Neural cell (in vitro differentiated cells): ENCODE measurements at regions not wholly inside any gene's neighbourhood (a gene's known extent, or its start where the extent isn't known, plus 50 kb on each side); places are given as distances from the start of the nearest gene placed in this dataset.

Source experiments
- H2AFZ ChIP-seq: fragments of 200-600, 300-800 bp; sonication (generic), shearing (Covaris generic); 2 replicates; pipeline ENCODE4 v1.6.0; 2014; ENCODE audit warnings: low read depth, mild to moderate bottlenecking, antibody characterized with exemption, low read length, moderate library complexity
- H3F3A ChIP-seq: fragments of 200-600 bp; shearing (Covaris generic); 2 replicates; pipeline ENCODE4 v1.6.1; 2016; ENCODE audit warnings: mild to moderate bottlenecking, moderate library complexity, mixed read lengths, antibody characterized with exemption, low read length; ENCODE audit not compliant: insufficient read depth, poor library complexity, severe bottlenecking
- H3K27ac ChIP-seq: fragments of 200-600, 300-800 bp; sonication (generic), shearing (Covaris generic); 2 replicates; pipeline ENCODE4 v1.5.1; 2014; ENCODE audit warnings: mild to moderate bottlenecking, low read length, moderate library complexity
- H3K27me3 ChIP-seq: fragments of 300-800, 200-600 bp; sonication (generic), shearing (Covaris generic); 2 replicates; pipeline ENCODE4 v1.6.0; 2014; ENCODE audit warnings: mild to moderate bottlenecking, low read depth, low read length, moderate library complexity; ENCODE audit not compliant: insufficient read depth
- H3K36me3 ChIP-seq: fragments of 300-800, 200-600 bp; sonication (generic), shearing (Covaris generic); 2 replicates; pipeline ENCODE4 v1.5.1; 2014; ENCODE audit warnings: mild to moderate bottlenecking, antibody characterized with exemption, low read length, moderate library complexity; ENCODE audit not compliant: insufficient read depth
- H3K4me2 ChIP-seq: fragments of 300-800, 200-600 bp; sonication (generic), shearing (Covaris generic); 2 replicates; pipeline ENCODE4 v1.6.0; 2014; ENCODE audit warnings: mild to moderate bottlenecking, low read length
- H3K4me3 ChIP-seq: fragments of 300-800, 200-600 bp; sonication (generic), shearing (Covaris generic); 2 replicates; pipeline ENCODE4 v1.5.1; 2014; ENCODE audit warnings: mild to moderate bottlenecking, low read length, moderate library complexity
- H3K79me2 ChIP-seq: fragments of 200-600 bp; shearing (Covaris generic); replicated peaks from 2 replicates; pipeline ENCODE4 v1.6.0; 2014; ENCODE audit warnings: mild to moderate bottlenecking, low read length, moderate library complexity; ENCODE audit not compliant: insufficient read depth
- H3K9ac ChIP-seq: fragments of 300-800, 200-600 bp; sonication (generic), shearing (Covaris generic); 2 replicates; pipeline ENCODE4 v1.6.1; 2016; ENCODE audit warnings: mild to moderate bottlenecking, low read length, mixed read lengths
- H3K9me2 ChIP-seq: fragments of 200-600 bp; shearing (Covaris generic); 2 replicates; pipeline ENCODE4 v1.6.1; 2016; ENCODE audit warnings: mild to moderate bottlenecking, low read length, mixed read lengths; ENCODE audit not compliant: insufficient read depth
- H3K9me3 ChIP-seq: fragments of 200-600, 300-800 bp; sonication (generic), shearing (Covaris generic); 2 replicates; pipeline ENCODE4 v1.6.1; 2016; ENCODE audit warnings: mild to moderate bottlenecking, mixed run types, low read length, moderate library complexity, mixed read lengths
- H4K20me1 ChIP-seq: fragments of 200-600 bp; shearing (Covaris generic); 2 replicates; pipeline ENCODE4 v1.6.1; 2016; ENCODE audit warnings: mild to moderate bottlenecking, mixed run types; ENCODE audit not compliant: insufficient read depth
- EP300 ChIP-seq: fragments of 450-650 bp; conservative IDR thresholded peaks from 2 replicates; pipeline ENCODE4 v1.6.1; 2014; ENCODE audit warnings: antibody characterized with exemption, mild to moderate bottlenecking, moderate library complexity; ENCODE audit not compliant: poor library complexity, severe bottlenecking
- EZH2 ChIP-seq: fragments of 200-600, 300-800 bp; shearing (Covaris generic), sonication (generic); IDR thresholded peaks from 2 replicates; pipeline ENCODE4 v1.6.1; 2014; ENCODE audit warnings: antibody characterized with exemption, low read length, borderline replicate concordance, mild to moderate bottlenecking; ENCODE audit not compliant: insufficient read depth, poor library complexity, severe bottlenecking
- MXI1 ChIP-seq: fragments of 450-650 bp; conservative IDR thresholded peaks from 2 replicates; pipeline ENCODE4 v1.6.1; 2014; ENCODE audit warnings: antibody characterized with exemption, mild to moderate bottlenecking; ENCODE audit not compliant: poor library complexity, severe bottlenecking
- POLR2AphosphoS5 ChIP-seq: IDR thresholded peaks from 2 replicates; pipeline ENCODE4 v1.6.1; 2012
- RAD21 ChIP-seq: fragments of 450-650 bp; conservative IDR thresholded peaks from 2 replicates; pipeline ENCODE4 v1.6.1; 2014; ENCODE audit warnings: antibody characterized with exemption, mild to moderate bottlenecking, moderate library complexity
- SMC3 ChIP-seq: fragments of 450-650 bp; conservative IDR thresholded peaks from 2 replicates; pipeline ENCODE4 v1.6.1; 2014; ENCODE audit warnings: antibody characterized with exemption, mild to moderate bottlenecking, moderate library complexity; ENCODE audit not compliant: poor library complexity
- TAF1 ChIP-seq: IDR thresholded peaks from 2 replicates; pipeline ENCODE4 v1.6.1; 2012; ENCODE audit warnings: low read depth
- TF ChIP-seq, protein P1 (sequence below): IDR thresholded peaks from 2 replicates; pipeline ENCODE4 v1.6.1; 2012; ENCODE audit warnings: borderline replicate concordance
- TF ChIP-seq, protein P2 (sequence below): fragments of 450-650 bp; IDR thresholded peaks from 2 replicates; pipeline ENCODE4 v1.5.1; 2014; ENCODE audit warnings: antibody characterized with exemption, mild to moderate bottlenecking, moderate library complexity; ENCODE audit not compliant: poor library complexity, severe bottlenecking

DNA sequence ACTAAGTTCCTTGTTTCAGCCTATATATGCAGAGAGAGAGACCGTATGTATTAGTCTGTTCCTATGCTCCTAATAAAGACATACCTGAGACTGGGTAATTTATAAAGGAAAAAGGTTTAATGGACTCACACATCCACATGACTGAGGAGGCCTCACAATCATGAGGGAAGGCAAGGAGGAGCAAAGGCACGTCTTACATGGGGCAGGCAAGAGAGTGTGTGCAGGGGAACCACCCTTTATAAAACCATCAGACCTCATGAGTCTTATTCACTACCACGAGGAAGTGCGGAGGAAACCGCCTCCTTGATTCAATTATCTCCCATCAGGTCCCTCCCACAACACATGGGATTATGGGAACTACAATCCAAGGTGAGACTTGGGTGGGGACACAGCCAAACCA is 73.8 kb downstream of the TMEM18 start:
- TF ChIP-seq, protein P1, sequence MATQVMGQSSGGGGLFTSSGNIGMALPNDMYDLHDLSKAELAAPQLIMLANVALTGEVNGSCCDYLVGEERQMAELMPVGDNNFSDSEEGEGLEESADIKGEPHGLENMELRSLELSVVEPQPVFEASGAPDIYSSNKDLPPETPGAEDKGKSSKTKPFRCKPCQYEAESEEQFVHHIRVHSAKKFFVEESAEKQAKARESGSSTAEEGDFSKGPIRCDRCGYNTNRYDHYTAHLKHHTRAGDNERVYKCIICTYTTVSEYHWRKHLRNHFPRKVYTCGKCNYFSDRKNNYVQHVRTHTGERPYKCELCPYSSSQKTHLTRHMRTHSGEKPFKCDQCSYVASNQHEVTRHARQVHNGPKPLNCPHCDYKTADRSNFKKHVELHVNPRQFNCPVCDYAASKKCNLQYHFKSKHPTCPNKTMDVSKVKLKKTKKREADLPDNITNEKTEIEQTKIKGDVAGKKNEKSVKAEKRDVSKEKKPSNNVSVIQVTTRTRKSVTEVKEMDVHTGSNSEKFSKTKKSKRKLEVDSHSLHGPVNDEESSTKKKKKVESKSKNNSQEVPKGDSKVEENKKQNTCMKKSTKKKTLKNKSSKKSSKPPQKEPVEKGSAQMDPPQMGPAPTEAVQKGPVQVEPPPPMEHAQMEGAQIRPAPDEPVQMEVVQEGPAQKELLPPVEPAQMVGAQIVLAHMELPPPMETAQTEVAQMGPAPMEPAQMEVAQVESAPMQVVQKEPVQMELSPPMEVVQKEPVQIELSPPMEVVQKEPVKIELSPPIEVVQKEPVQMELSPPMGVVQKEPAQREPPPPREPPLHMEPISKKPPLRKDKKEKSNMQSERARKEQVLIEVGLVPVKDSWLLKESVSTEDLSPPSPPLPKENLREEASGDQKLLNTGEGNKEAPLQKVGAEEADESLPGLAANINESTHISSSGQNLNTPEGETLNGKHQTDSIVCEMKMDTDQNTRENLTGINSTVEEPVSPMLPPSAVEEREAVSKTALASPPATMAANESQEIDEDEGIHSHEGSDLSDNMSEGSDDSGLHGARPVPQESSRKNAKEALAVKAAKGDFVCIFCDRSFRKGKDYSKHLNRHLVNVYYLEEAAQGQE: no peak
- TF ChIP-seq POLR2AphosphoS5: no peak
- H3K27me3 ChIP-seq: no peaks in the 10 kb centered on the region
- no peak overlapping the region for H3K4me2 ChIP-seq
- H4K20me1 ChIP-seq: no peaks in the 10 kb centered on the region
- H3K9ac ChIP-seq: no peak overlapping the region
- H2AFZ ChIP-seq: no peak overlapping the region
- H3K27ac ChIP-seq: no peak overlapping the region
- H3K79me2 ChIP-seq: no peaks in the 10 kb centered on the region
- no peaks in the 10 kb centered on the region for H3F3A ChIP-seq
- no peaks in the 10 kb centered on the region for H3K9me2 ChIP-seq
- no peaks in the 10 kb centered on the region for H3K9me3 ChIP-seq
- H3K4me3 ChIP-seq: no peak overlapping the region
- no peaks in the 10 kb centered on the region for H3K36me3 ChIP-seq

DNA sequence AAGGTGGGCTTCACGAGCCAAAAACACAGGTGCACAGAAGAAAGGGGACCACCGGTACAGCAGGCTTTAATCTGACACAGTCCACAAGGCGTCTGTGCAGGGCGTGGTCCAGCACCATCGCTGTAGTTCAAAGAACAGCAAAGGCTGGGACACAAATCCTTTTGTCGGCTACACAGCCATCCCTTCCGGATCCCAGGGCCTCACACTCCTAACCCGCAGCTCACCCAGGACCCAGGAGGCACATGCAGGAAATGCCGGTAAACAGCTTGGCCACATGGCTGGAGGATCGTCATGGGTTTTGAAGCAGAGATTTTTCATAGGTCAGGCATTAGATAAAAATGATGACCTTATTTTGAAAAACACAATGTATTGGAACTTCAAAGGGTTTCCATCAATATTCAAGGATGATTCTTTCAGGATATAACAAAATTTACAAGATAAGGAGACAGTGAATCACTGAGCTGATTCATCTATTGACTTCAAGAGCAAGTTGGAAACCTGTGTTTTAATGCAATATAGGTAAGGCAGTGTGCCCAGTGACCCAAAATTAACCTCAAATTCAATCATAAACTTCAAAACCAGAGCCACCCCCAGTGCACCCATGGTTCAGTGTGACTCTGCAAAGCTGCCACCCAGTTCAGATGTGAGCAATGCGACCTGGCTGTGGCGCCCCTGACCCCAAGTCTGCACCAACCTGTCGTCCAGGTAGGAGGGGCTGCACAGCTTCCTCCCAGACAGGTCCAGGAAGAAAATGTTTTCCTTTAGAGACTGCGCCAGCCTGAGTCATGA is 74.4 kb downstream of the TMEM18 start:
- Histone ChIP-seq H3K79me2 (no peaks in the 10 kb centered on the region), H2AFZ (no peak overlapping the region), H3K4me3 (no peak overlapping the region), H3K27me3 (no peaks in the 10 kb centered on the region), H3K9me3 (no peaks in the 10 kb centered on the region), H4K20me1 (no peaks in the 10 kb centered on the region), H3K36me3 (no peaks in the 10 kb centered on the region), H3F3A (no peaks in the 10 kb centered on the region), H3K9me2 (no peaks in the 10 kb centered on the region), H3K9ac (no peak overlapping the region), H3K4me2 (no peak overlapping the region), H3K27ac (no peak overlapping the region)
- TF ChIP-seq, protein P1: no peak
- TF ChIP-seq RAD21 (no peak), SMC3 (no peak), MXI1 (no peak), TAF1 (no peak), EZH2 (no peak), POLR2AphosphoS5 (no peak), EP300 (no peak)
- TF ChIP-seq, protein P2, sequence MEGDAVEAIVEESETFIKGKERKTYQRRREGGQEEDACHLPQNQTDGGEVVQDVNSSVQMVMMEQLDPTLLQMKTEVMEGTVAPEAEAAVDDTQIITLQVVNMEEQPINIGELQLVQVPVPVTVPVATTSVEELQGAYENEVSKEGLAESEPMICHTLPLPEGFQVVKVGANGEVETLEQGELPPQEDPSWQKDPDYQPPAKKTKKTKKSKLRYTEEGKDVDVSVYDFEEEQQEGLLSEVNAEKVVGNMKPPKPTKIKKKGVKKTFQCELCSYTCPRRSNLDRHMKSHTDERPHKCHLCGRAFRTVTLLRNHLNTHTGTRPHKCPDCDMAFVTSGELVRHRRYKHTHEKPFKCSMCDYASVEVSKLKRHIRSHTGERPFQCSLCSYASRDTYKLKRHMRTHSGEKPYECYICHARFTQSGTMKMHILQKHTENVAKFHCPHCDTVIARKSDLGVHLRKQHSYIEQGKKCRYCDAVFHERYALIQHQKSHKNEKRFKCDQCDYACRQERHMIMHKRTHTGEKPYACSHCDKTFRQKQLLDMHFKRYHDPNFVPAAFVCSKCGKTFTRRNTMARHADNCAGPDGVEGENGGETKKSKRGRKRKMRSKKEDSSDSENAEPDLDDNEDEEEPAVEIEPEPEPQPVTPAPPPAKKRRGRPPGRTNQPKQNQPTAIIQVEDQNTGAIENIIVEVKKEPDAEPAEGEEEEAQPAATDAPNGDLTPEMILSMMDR: no peak
